Uterus (tissue), 3 donors: ENCODE measurements at regions not wholly inside any gene's neighbourhood (a gene's known extent, or its start where the extent isn't known, plus 50 kb on each side); places are given as distances from the start of the nearest gene placed in this dataset. TPM values are rescaled to one million over a fixed set of nuclear protein-coding genes. Genes with fewer than 3 reads are reported as not detected.
"Not testable (repeated sequence)": the region's sequence is repeated elsewhere in the genome, so short reads cannot be mapped to it uniquely, and the experiment has no call there.

ENCODE experiments used
- DNase-seq, 2 donors: peaks; one replicate each; pipeline ENCODE4 v3.0.0-alpha.2; 2019 to 2020
- H3K27ac ChIP-seq, 2 donors: fragments of 200-600 bp; sonication (generic); 1 replicate in 1 of 2; 2 replicates in 1 of 2; pipeline ENCODE4 v1.5.1; 2016 to 2018
- H3K27me3 ChIP-seq, 2 donors: fragments of 200-600 bp; sonication (generic); one replicate each; pipeline ENCODE4 v1.5.1; 2018 to 2019; ENCODE audit warnings: control low read depth in 1 of 2
- H3K36me3 ChIP-seq, 2 donors: fragments of 200-600 bp; sonication (generic); one replicate each; pipeline ENCODE4 v1.5.1; 2019; ENCODE audit warnings: control low read depth in 1 of 2
- H3K4me1 ChIP-seq, 2 donors: fragments of 200-600 bp; sonication (generic); one replicate each; pipeline ENCODE4 v1.5.1; 2018 to 2019; ENCODE audit warnings: control low read depth in 1 of 2
- H3K4me3 ChIP-seq, 2 donors: fragments of 200-600 bp; sonication (generic); 1 replicate in 1 of 2; 2 replicates in 1 of 2; pipeline ENCODE4 v1.5.1; 2018 to 2019; ENCODE audit warnings: mild to moderate bottlenecking in 1 of 2
- H3K9me3 ChIP-seq, 2 donors: fragments of 200-600 bp; sonication (generic); one replicate each; pipeline ENCODE4 v1.5.1; 2019; ENCODE audit warnings: control low read depth in 1 of 2
- CTCF ChIP-seq, 4 experiments: fragments of 200-600 bp in 2 of 4; fragments of 450-650 bp in 2 of 4; sonication (generic) in 2 of 4; IDR thresholded peaks; one replicate each; pipeline ENCODE4 v1.5.1; 2016 to 2019; ENCODE audit warnings: antibody characterized with exemption in 4 of 4, mild to moderate bottlenecking in 2 of 4, moderate library complexity in 1 of 4
- POLR2A ChIP-seq, 2 donors: fragments of 450-650 bp; IDR thresholded peaks; one replicate each; pipeline ENCODE4 v1.6.1; 2016; ENCODE audit warnings: antibody characterized with exemption in 2 of 2, mild to moderate bottlenecking in 1 of 2, moderate library complexity in 1 of 2
- intact Hi-C: fragments of 100-400 bp; cut with DNase I; formaldehyde crosslinking; loops from one replicate; pipeline ENCODE4 v1.15.1; 2023; ENCODE audit warnings: low total_unique reads
- small RNA-seq: library from RNA; depleted of rRNA; stranded (forward); fragments of <200 nt; gene quantifications from one replicate; pipeline ENCODE3, GENCODE V24; 2016
- donor health status: DM: yes; HTN: yes; CAD: no.

GRCh38 chr11:71774603-71775222, 58.3 kb upstream of the DEFB108B start:
- intact Hi-C loops = no loop called here
- no peak for TF ChIP-seq CTCF (IDR thresholded peaks at IDR 0.05)
- TF ChIP-seq POLR2A (IDR thresholded peaks at IDR 0.05) = no peak
- Histone ChIP-seq H3K27me3 (no peaks in the 10 kb centered on the region), H3K9me3 (no peaks in the 10 kb centered on the region), H3K4me3 (no peak overlapping the region), H3K4me1 (no peaks in the 10 kb centered on the region), H3K27ac (no peak overlapping the region), H3K36me3 (no peaks in the 10 kb centered on the region)
- DNase-seq = no peak

- DNase-seq, H3K36me3 ChIP-seq, intact Hi-C loops, H3K27me3 ChIP-seq, H3K4me3 ChIP-seq, H3K9me3 ChIP-seq, H3K4me1 ChIP-seq, H3K27ac ChIP-seq: not testable (repeated sequence)
Measured at GRCh38 chr11:71780116-71780515, 52.9 kb upstream of the DEFB108B start.

- H3K4me1 ChIP-seq, intact Hi-C loops, H3K36me3 ChIP-seq, DNase-seq, H3K4me3 ChIP-seq, H3K9me3 ChIP-seq, H3K27ac ChIP-seq, H3K27me3 ChIP-seq: not testable (repeated sequence)
Measured at GRCh38 chr11:71780771-71781170, 52.2 kb upstream of the DEFB108B start.

DNA sequence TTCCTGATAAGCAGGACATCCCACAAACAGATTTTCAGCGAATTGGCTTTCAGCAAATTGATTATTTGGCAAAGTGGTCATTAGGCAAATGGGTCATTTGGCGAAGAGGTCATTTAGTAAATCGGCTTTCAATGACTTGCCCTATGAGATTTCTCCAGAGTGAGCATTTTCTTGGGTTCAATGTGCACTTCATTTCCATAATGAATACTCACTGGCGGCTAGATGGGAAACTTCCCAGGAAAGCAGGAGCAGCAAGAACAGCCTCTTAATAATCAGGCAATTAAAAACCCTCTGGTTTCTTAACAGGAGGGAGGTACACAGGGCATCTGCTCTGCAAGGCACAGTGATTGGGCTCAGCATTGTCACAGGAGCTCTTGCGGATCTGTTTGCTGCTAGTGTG, 51.5 kb upstream of the DEFB108B start:
- H3K27me3 ChIP-seq, H3K27ac ChIP-seq, intact Hi-C loops, H3K4me3 ChIP-seq, H3K9me3 ChIP-seq, DNase-seq, H3K36me3 ChIP-seq, H3K4me1 ChIP-seq: not testable (repeated sequence)

DNA sequence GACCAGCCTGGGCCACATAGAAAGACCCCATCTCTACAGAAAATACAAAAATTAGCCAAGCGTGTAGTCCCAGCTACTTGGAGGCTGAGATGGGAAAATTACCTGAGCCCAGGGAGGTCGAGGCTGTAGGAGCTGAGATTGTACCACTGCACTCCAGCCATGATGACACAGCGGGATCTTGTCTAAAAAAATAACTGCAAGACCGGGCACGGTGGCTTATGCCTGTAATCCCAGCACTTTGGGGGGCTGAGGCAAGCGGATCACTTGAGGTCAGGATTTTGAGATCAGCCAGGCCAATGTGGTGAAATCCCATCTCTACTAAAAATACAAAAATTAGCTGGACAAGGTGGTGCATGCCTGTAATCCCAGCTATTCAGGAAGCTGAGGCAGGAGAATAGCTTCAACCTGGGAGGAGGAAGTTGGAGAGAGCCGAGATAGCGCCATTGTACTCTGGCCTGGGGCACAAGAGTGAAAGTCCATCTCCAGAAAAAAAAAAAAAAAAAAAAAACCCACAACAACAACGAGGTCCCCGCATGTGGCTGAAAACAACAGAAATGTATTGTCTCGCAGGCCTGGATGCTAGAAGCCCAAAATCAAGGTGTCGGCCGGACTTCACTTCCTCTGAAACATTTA, 50.7 kb upstream of the DEFB108B start:
- H3K4me3 ChIP-seq, H3K4me1 ChIP-seq, H3K36me3 ChIP-seq, DNase-seq, H3K27ac ChIP-seq, H3K27me3 ChIP-seq, intact Hi-C loops, H3K9me3 ChIP-seq: not testable (repeated sequence)

DNA sequence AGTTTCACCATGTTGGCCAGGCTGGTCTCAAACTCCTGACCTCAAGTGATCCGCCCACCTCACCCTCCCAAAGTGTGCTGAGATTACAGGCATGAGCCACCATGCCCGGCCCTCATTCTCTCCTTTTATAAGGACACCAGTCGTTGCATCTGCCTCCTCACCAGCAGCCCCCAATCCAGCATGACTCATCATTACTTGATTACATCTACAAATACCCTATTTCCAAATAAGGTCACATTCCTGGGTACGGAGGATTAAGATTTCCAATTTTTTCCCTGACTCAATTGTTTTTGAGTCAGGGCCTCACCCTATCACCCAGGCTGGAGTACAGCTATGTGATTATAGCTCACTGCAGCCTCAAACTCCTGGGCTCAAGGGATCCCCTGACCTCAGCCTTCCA, 49.8 kb upstream of the DEFB108B start:
- H3K36me3 ChIP-seq, H3K9me3 ChIP-seq, H3K4me1 ChIP-seq, intact Hi-C loops, H3K4me3 ChIP-seq, DNase-seq, H3K27ac ChIP-seq, H3K27me3 ChIP-seq: not testable (repeated sequence)

Small RNA genes lying in the stretch of these regions (small RNA-seq; reads per million reads assigned to genes)
- not detected for gene SNRPCP14
